Amniotic stem cell (primary cell): ENCODE measurements at regions not wholly inside any gene's neighbourhood (a gene's known extent, or its start where the extent isn't known, plus 50 kb on each side); places are given as distances from the start of the nearest gene placed in this dataset.
"Not testable (repeated sequence)": the region's sequence is repeated elsewhere in the genome, so short reads cannot be mapped to it uniquely, and the experiment has no call there.

Experiments
- DNase-seq: peaks from one replicate; lab custom pipeline; 2025; lab: John Stamatoyannopoulos, UW

- DNase-seq: no peak
These were observed 197.6 kb downstream of the LAT start for GRCh38 chr16:29182501-29182900.

GRCh38 chr16:29181921-29182411 is 197.1 kb downstream of the LAT start:
- not testable (repeated sequence) for DNase-seq

- not testable (repeated sequence) for DNase-seq
These were observed 196.5 kb downstream of the LAT start for GRCh38 chr16:29181254-29181780.

- DNase-seq: not testable (repeated sequence)
These were observed 195.4 kb downstream of the LAT start for GRCh38 chr16:29180206-29180600.

- not testable (repeated sequence) for DNase-seq
These were observed 194.8 kb downstream of the LAT start for GRCh38 chr16:29179401-29180205.

- DNase-seq: not testable (repeated sequence)
These were observed 193.3 kb downstream of the LAT start for GRCh38 chr16:29177888-29178726.

- not testable (repeated sequence) for DNase-seq
These were observed 192.5 kb downstream of the LAT start for GRCh38 chr16:29177203-29177887.

- DNase-seq: not testable (repeated sequence)
These were observed 192.0 kb downstream of the LAT start for GRCh38 chr16:29176822-29177202.

GRCh38 chr16:29176154-29176470 is 191.3 kb downstream of the LAT start:
- not testable (repeated sequence) for DNase-seq

GRCh38 chr16:29175411-29176153 is 190.7 kb downstream of the LAT start:
- not testable (repeated sequence) for DNase-seq

GRCh38 chr16:29173371-29174305 is 188.8 kb downstream of the LAT start:
- DNase-seq: not testable (repeated sequence)

- DNase-seq: not testable (repeated sequence)
These were observed 187.4 kb downstream of the LAT start for GRCh38 chr16:29172098-29172724.

- not testable (repeated sequence) for DNase-seq
These were observed 186.4 kb downstream of the LAT start for GRCh38 chr16:29171296-29171695.

GRCh38 chr16:29170393-29171119 is 185.7 kb downstream of the LAT start:
- not testable (repeated sequence) for DNase-seq

- DNase-seq: not testable (repeated sequence)
These were observed 184.6 kb downstream of the LAT start for GRCh38 chr16:29169295-29169994.

- not testable (repeated sequence) for DNase-seq
These were observed 183.8 kb downstream of the LAT start for GRCh38 chr16:29168515-29169259.

GRCh38 chr16:29164442-29165089 is 179.7 kb downstream of the LAT start:
- DNase-seq: not testable (repeated sequence)
